Peyer's patch (tissue), 4 donors: ENCODE measurements at regions not wholly inside any gene's neighbourhood (a gene's known extent, or its start where the extent isn't known, plus 50 kb on each side); places are given as distances from the start of the nearest gene placed in this dataset.

Source experiments
- DNase-seq, 3 donors: peaks; one replicate each; pipeline ENCODE4 v3.0.0-alpha.2; 2017 to 2019
- H3K27ac ChIP-seq, 4 donors: fragments of 200-600 bp; sonication (generic); one replicate each; pipeline ENCODE4 v1.5.1; 2016 to 2019
- H3K27me3 ChIP-seq, 2 donors: fragments of 200-600 bp; sonication (generic); one replicate each; pipeline ENCODE4 v1.5.1; 2019
- H3K36me3 ChIP-seq, 3 donors: fragments of 200-600 bp; sonication (generic); one replicate each; pipeline ENCODE4 v1.5.1; 2016 to 2019
- H3K4me1 ChIP-seq, 4 donors: fragments of 200-600 bp; sonication (generic); one replicate each; pipeline ENCODE4 v1.5.1; 2016 to 2019
- H3K4me3 ChIP-seq, 4 donors: fragments of 200-600 bp; sonication (generic); 1 replicate in 3 of 4; 2 replicates in 1 of 4; pipeline ENCODE4 v1.5.1; 2016 to 2019; ENCODE audit warnings: mild to moderate bottlenecking in 1 of 4
- H3K9me3 ChIP-seq, 4 donors: fragments of 200-600 bp; sonication (generic); one replicate each; pipeline ENCODE4 v1.5.1; 2016 to 2019; ENCODE audit warnings: mild to moderate bottlenecking in 1 of 4
- CTCF ChIP-seq, 6 experiments: fragments of 450-650 bp in 4 of 6; fragments of 200-600 bp in 2 of 6; sonication (generic) in 1 of 6; IDR thresholded peaks; one replicate each; pipeline ENCODE4 v1.5.1; 2017 to 2019; ENCODE audit warnings: antibody characterized with exemption in 6 of 6, mild to moderate bottlenecking in 3 of 6, moderate library complexity in 1 of 6
- POLR2A ChIP-seq, 2 donors: fragments of 450-650 bp; IDR thresholded peaks; one replicate each; pipeline ENCODE4 v1.5.1; 2017; ENCODE audit warnings: antibody characterized with exemption in 2 of 2, mild to moderate bottlenecking in 2 of 2, moderate library complexity in 2 of 2

GRCh38 chr13:85080691-85081090, 718.5 kb downstream of the SLITRK6 start:
- Histone ChIP-seq H3K9me3 (no peaks in the 10 kb centered on the region), H3K4me3 (no peak overlapping the region), H3K27me3 (no peaks in the 10 kb centered on the region), H3K27ac (no peak overlapping the region), H3K4me1 (no peaks in the 10 kb centered on the region), H3K36me3 (no peaks in the 10 kb centered on the region)
- no peak for DNase-seq
- TF ChIP-seq POLR2A (IDR thresholded peaks at IDR 0.05) (no peak), CTCF (IDR thresholded peaks at IDR 0.05) (no peak)

DNA sequence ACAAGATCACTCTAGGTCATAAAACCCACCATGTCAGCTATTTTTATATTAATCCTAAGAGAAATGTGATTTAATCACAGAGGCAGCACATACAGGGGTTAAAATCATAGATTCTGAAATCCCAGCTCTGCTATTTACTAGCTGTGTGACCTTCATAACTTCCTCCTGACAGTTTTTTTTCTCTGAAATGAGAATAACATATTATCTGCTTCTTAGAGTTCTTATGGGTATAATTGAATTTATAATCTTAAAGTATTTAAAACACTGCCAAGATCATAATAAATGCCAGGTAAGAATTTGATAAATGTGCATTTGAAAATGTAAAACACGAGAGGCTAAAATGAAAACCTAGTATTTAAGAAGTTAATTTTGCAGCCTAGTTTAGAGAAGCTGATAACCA, 722.9 kb downstream of the SLITRK6 start:
- Histone ChIP-seq H3K27ac (no peak overlapping the region), H3K36me3 (no peaks in the 10 kb centered on the region), H3K4me3 (no peak overlapping the region), H3K9me3 (no peaks in the 10 kb centered on the region), H3K27me3 (no peaks in the 10 kb centered on the region), H3K4me1 (no peaks in the 10 kb centered on the region)
- TF ChIP-seq CTCF (IDR thresholded peaks at IDR 0.05) (no peak), POLR2A (IDR thresholded peaks at IDR 0.05) (no peak)
- no peak for DNase-seq

DNA sequence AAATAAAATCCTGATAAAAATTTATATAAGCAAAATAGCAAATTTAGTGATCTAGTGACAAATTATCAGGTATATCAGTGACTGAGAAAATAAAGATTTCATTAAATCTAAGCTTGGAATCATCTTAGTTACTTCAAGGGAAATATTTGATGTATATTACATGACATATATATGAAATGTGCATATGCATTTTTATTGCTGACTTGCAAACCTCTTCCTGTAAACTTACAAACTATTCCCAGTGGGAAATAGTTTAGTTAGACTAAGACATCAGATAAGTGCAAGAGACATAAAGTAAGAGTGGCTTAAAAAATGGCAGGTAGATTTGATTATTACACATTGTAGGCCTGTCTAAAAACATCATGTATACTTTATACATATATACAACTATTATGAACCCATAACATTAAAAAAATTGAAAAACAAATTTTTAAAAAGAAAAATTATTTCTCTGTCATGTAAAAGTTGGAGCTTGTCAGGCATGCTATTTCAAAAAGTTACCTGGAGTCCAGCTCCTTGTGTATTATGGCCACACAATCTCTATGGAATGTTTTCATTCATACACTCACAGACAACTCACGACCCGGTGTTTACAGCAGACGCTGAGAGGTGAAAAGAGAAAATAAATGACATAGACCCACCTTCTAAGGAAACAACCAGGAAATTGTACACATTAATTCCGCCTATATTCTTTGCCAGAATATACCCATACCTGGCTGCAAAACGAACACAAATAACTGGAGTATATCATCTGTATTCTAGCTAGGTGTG, 724.5 kb downstream of the SLITRK6 start:
- H3K9me3 ChIP-seq: no peaks in the 10 kb centered on the region
- H3K27ac ChIP-seq: no peak overlapping the region
- H3K36me3 ChIP-seq: no peaks in the 10 kb centered on the region
- no peak for TF ChIP-seq CTCF (IDR thresholded peaks at IDR 0.05)
- TF ChIP-seq POLR2A (IDR thresholded peaks at IDR 0.05): no peak
- no peak overlapping the region for H3K4me3 ChIP-seq
- DNase-seq: no peak
- H3K27me3 ChIP-seq: no peaks in the 10 kb centered on the region
- H3K4me1 ChIP-seq: no peaks in the 10 kb centered on the region

- Histone ChIP-seq H3K36me3 (no peaks in the 10 kb centered on the region), H3K27me3 (no peaks in the 10 kb centered on the region), H3K9me3 (no peaks in the 10 kb centered on the region), H3K4me3 (no peak overlapping the region), H3K4me1 (no peaks in the 10 kb centered on the region), H3K27ac (no peak overlapping the region)
- no peak for DNase-seq
- no peak for TF ChIP-seq POLR2A (IDR thresholded peaks at IDR 0.05)
- TF ChIP-seq CTCF (IDR thresholded peaks at IDR 0.05): no peak
Measured at GRCh38 chr13:85068231-85068630, 731.0 kb downstream of the SLITRK6 start.

- Histone ChIP-seq H3K9me3 (peaks cover 0 to 7% (median 0%) of the 10 kb centered on the region in 4 donors), H3K4me3 (no peak overlapping the region), H3K36me3 (no peaks in the 10 kb centered on the region), H3K27me3 (no peaks in the 10 kb centered on the region), H3K27ac (no peak overlapping the region), H3K4me1 (no peaks in the 10 kb centered on the region)
- no peak for TF ChIP-seq POLR2A (IDR thresholded peaks at IDR 0.05)
- TF ChIP-seq CTCF (IDR thresholded peaks at IDR 0.05): no peak
- no peak for DNase-seq
Measured at GRCh38 chr13:85040215-85040614, 759.0 kb downstream of the SLITRK6 start.
